Cardiac muscle cell (in vitro differentiated cells and primary cell): ENCODE measurements at regions not wholly inside any gene's neighbourhood (a gene's known extent, or its start where the extent isn't known, plus 50 kb on each side); places are given as distances from the start of the nearest gene placed in this dataset.
"Not testable (repeated sequence)": the region's sequence is repeated elsewhere in the genome, so short reads cannot be mapped to it uniquely, and the experiment has no call there.

Source experiments
- DNase-seq, 2 donors: peaks; one replicate each; pipeline versions ENCODE4 v3.0.0 to v3.0.0-alpha.2; 2010 to 2017; ENCODE audit warnings: low read depth in 1 of 2, low spot score in 1 of 2
- H3K27ac ChIP-seq: fragments of 200-600 bp; sonication (generic); 2 replicates; pipeline ENCODE4 v1.5.1; 2016
- H3K27me3 ChIP-seq: fragments of 200-600 bp; sonication (generic); 2 replicates; pipeline ENCODE4 v1.6.0; 2016; ENCODE audit warnings: control low read depth
- H3K36me3 ChIP-seq: fragments of 200-600 bp; sonication (generic); 2 replicates; pipeline ENCODE4 v1.5.1; 2016; ENCODE audit warnings: control low read depth
- H3K4me1 ChIP-seq: fragments of 200-600 bp; sonication (generic); 2 replicates; pipeline ENCODE4 v1.8.1; 2017; ENCODE audit warnings: low read depth, mild to moderate bottlenecking, mixed run types
- H3K4me3 ChIP-seq: fragments of 200-600 bp; sonication (generic); 2 replicates; pipeline ENCODE4 v1.5.1; 2016; ENCODE audit warnings: mild to moderate bottlenecking
- H3K9me3 ChIP-seq: fragments of 200-600 bp; sonication (generic); 2 replicates; pipeline ENCODE4 v1.5.1; 2017; ENCODE audit warnings: low read depth, mild to moderate bottlenecking, control low read depth
- TF ChIP-seq, protein P1 (sequence below): IDR thresholded peaks from 2 replicates; pipeline ENCODE4 v1.5.1; 2012; ENCODE audit warnings: low read depth, mild to moderate bottlenecking, low read length

DNA sequence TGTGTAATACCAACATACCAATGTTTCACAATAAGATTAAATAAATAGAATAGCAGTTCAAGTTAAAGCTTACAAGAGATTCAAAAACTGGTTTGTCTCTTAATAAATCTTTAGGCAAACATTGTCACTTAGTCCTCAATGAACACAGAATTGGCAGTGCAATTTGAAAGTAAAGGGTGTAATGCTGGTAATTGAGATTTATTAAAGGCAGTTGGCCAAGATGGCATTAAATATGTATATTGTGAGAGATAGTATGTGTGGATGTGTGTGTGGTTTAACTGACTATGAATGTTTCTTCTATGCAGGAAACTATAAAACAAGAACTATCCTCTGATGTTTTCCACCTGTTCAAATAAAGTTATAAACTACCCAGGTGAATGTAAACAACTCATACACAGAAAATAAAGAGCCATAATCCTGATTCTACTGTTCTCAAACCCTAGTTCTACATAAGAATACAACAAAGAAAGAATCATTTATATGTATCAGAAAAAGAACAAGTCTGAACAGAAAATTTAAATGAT is 267.9 kb upstream of the PTCHD4 start:
- H3K27ac ChIP-seq, result no peak overlapping the region
- H3K4me1 ChIP-seq, result no peaks in the 10 kb centered on the region
- no peak overlapping the region for H3K4me3 ChIP-seq
- DNase-seq, result no peak
- no peaks in the 10 kb centered on the region for H3K36me3 ChIP-seq
- H3K9me3 ChIP-seq, result no peaks in the 10 kb centered on the region
- H3K27me3 ChIP-seq, result no peaks in the 10 kb centered on the region
- TF ChIP-seq, protein P1, sequence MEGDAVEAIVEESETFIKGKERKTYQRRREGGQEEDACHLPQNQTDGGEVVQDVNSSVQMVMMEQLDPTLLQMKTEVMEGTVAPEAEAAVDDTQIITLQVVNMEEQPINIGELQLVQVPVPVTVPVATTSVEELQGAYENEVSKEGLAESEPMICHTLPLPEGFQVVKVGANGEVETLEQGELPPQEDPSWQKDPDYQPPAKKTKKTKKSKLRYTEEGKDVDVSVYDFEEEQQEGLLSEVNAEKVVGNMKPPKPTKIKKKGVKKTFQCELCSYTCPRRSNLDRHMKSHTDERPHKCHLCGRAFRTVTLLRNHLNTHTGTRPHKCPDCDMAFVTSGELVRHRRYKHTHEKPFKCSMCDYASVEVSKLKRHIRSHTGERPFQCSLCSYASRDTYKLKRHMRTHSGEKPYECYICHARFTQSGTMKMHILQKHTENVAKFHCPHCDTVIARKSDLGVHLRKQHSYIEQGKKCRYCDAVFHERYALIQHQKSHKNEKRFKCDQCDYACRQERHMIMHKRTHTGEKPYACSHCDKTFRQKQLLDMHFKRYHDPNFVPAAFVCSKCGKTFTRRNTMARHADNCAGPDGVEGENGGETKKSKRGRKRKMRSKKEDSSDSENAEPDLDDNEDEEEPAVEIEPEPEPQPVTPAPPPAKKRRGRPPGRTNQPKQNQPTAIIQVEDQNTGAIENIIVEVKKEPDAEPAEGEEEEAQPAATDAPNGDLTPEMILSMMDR, result no peak

DNA sequence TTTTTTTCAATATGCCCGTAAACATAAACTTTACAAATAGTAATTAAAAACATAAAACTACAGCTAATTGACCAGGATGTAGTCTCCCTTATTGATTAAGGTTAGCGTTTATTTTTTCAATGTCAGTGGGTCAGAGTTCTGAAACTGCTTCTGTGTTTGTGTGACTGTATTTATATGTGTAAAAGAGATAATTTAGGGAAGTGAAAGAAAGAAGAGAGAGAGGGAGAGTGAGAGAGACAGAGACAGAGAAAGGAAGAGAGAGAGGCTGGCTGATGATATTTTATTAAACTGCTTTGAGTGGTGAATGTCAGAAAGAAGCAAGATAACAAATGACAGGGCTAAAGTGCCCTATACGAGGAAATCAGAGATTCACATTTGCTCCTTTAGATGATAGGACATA is 266.1 kb upstream of the PTCHD4 start:
- TF ChIP-seq, protein P1, result no peak
- DNase-seq, result no peak
- Histone ChIP-seq H3K27me3 (no peaks in the 10 kb centered on the region), H3K4me1 (no peaks in the 10 kb centered on the region), H3K4me3 (no peak overlapping the region), H3K27ac (no peak overlapping the region), H3K9me3 (no peaks in the 10 kb centered on the region), H3K36me3 (no peaks in the 10 kb centered on the region)

GRCh38 chr6:48371226-48371625 is 260.2 kb upstream of the PTCHD4 start:
- H3K4me3 ChIP-seq, H3K27me3 ChIP-seq, H3K9me3 ChIP-seq, DNase-seq, H3K4me1 ChIP-seq, H3K36me3 ChIP-seq, H3K27ac ChIP-seq: not testable (repeated sequence)

- TF ChIP-seq, protein P1, result no peak
- H3K9me3 ChIP-seq, result no peaks in the 10 kb centered on the region
- no peak overlapping the region for H3K4me3 ChIP-seq
- no peaks in the 10 kb centered on the region for H3K27me3 ChIP-seq
- no peak for DNase-seq
- no peak overlapping the region for H3K27ac ChIP-seq
- no peaks in the 10 kb centered on the region for H3K36me3 ChIP-seq
- no peaks in the 10 kb centered on the region for H3K4me1 ChIP-seq
Observed at GRCh38 chr6:48369100-48369499, 258.1 kb upstream of the PTCHD4 start.

GRCh38 chr6:48325701-48326100 is 214.7 kb upstream of the PTCHD4 start:
- Histone ChIP-seq H3K27ac (no peak overlapping the region), H3K27me3 (no peaks in the 10 kb centered on the region), H3K4me1 (no peaks in the 10 kb centered on the region), H3K9me3 (no peaks in the 10 kb centered on the region), H3K4me3 (no peak overlapping the region), H3K36me3 (no peaks in the 10 kb centered on the region)
- DNase-seq, result peak in 1 of 2 donors; percentile 15
- TF ChIP-seq, protein P1, result no peak

DNA sequence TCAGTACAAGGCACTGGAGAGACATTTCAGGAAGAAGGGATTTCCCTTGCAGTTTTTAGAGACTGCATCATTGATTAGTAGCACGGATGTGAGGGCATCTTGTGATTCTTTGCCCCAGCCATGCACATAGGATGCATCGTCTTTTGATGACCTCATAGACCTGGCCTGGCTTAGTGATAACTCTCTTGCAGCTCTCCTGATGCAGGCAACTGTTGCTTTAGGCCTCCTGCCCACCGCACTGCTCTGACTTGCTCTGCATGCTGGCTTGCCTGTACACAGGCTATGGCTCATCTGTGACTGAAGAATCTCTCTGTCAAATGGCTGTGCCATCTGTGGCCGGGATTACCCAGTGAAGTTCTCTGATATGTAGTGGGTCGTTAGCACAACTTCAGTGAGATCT is 207.7 kb upstream of the PTCHD4 start:
- Histone ChIP-seq H3K4me3 (no peak overlapping the region), H3K9me3 (no peaks in the 10 kb centered on the region), H3K27me3 (no peaks in the 10 kb centered on the region), H3K4me1 (no peaks in the 10 kb centered on the region), H3K27ac (no peak overlapping the region), H3K36me3 (no peaks in the 10 kb centered on the region)
- DNase-seq, result peak in 1 of 2 donors; percentile 8
- TF ChIP-seq, protein P1, result no peak
